GM12878 (cell line): ENCODE measurements at regions not wholly inside any gene's neighbourhood (a gene's known extent, or its start where the extent isn't known, plus 50 kb on each side); places are given as distances from the start of the nearest gene placed in this dataset.

Experiments used
- ATAC-seq: fragments of 200-7000 bp; cut with Tn5 transposase; 3 replicates; pipeline ENCODE4 v1.9.1; 2020; ENCODE audit warnings: mild to moderate bottlenecking, moderate library complexity
- BruUV-seq: library from RNA; stranded (reverse); fragments of 400-500 nt; replicated peaks from 2 replicates; lab custom pipeline; 2021; lab: Mats Ljungman, UMichigan
- CTCF ChIA-PET: fragments of 300-600 bp; sonication (Branson Sonifier 250); formaldehyde crosslinking; extraction: SDS; loops from one replicate; lab custom pipeline; 2021; ENCODE audit warnings: inconsistent platforms; lab: Yijun Ruan, JAX
- POLR2A ChIA-PET: fragments of 350-600 bp; formaldehyde crosslinking; extraction: SDS; loops from one replicate; lab custom pipeline; 2021; ENCODE audit warnings: inconsistent platforms; lab: Charles Lee
- RAD21 ChIA-PET: fragments of 300-600 bp; sonication (Branson Sonifier 250); formaldehyde crosslinking; loops from one replicate; lab custom pipeline; 2023; ENCODE audit warnings: antibody characterized with exemption; ENCODE audit not compliant: unreplicated experiment; lab: Charles Lee
- SMC1A ChIA-PET: fragments of 300-600 bp; sonication (Branson Sonifier 250); formaldehyde crosslinking; loops from one replicate; lab custom pipeline; 2023; ENCODE audit not compliant: unreplicated experiment, uncharacterized antibody; lab: Charles Lee
- DNase-seq: peaks from one replicate; pipeline ENCODE4 v3.0.0-alpha.2; 2011; ENCODE audit warnings: low read depth, low spot score
- FAIRE-seq: peaks from 3 replicates; lab custom pipeline; 2011; peaks lifted over from hg19 to GRCh38; lab: Jason Lieb, UNC
- H2AFZ ChIP-seq: 2 replicates; pipeline ENCODE4 v1.6.0; 2011; ENCODE audit warnings: low read depth, low read length, control low read depth; ENCODE audit not compliant: control insufficient read depth
- H3K27ac ChIP-seq: 2 replicates; pipeline ENCODE4 v1.5.1; 2011; ENCODE audit warnings: control low read depth; ENCODE audit not compliant: control insufficient read depth, insufficient read depth
- H3K27me3 ChIP-seq, 2 experiments: replicated peaks in 1 of 2; 2 replicates each; pipeline versions ENCODE4 v1.6.0 to v1.6.1; 2011; ENCODE audit warnings: low read length in 1 of 2; ENCODE audit not compliant: control insufficient read depth in 2 of 2, insufficient read depth in 2 of 2
- H3K36me3 ChIP-seq, 2 experiments: 2 replicates each; pipeline ENCODE4 v1.5.1; 2011; ENCODE audit warnings: low read length in 1 of 2; ENCODE audit not compliant: control insufficient read depth in 2 of 2, insufficient read depth in 2 of 2
- H3K4me1 ChIP-seq: 2 replicates; pipeline ENCODE4 v1.6.1; 2011; ENCODE audit warnings: mild to moderate bottlenecking, low read length, moderate library complexity, mixed read lengths; ENCODE audit not compliant: control insufficient read depth, insufficient read depth
- H3K4me2 ChIP-seq: 2 replicates; pipeline ENCODE4 v1.6.0; 2011; ENCODE audit warnings: control low read depth; ENCODE audit not compliant: control insufficient read depth, insufficient read depth
- H3K4me3 ChIP-seq: fragments of 200-600 bp; sonication (generic); 2 replicates; pipeline ENCODE4 v1.5.1; 2016
- H3K79me2 ChIP-seq: 2 replicates; pipeline ENCODE4 v1.6.0; 2011; ENCODE audit warnings: low read length; ENCODE audit not compliant: control insufficient read depth, insufficient read depth
- H3K9ac ChIP-seq: 2 replicates; pipeline ENCODE4 v1.8.0; 2011; ENCODE audit warnings: low read length, control low read depth, mixed read lengths; ENCODE audit not compliant: control insufficient read depth, insufficient read depth
- H3K9me3 ChIP-seq: replicated peaks from 3 replicates; pipeline ENCODE4 v1.5.1; 2011; ENCODE audit warnings: mild to moderate bottlenecking, low read length; ENCODE audit not compliant: control insufficient read depth, insufficient read depth
- H4K20me1 ChIP-seq: 2 replicates; pipeline ENCODE4 v1.6.0; 2011; ENCODE audit not compliant: control insufficient read depth, insufficient read depth
- CHD4 ChIP-seq: fragments of 200-600 bp; sonication (generic); IDR thresholded peaks from 2 replicates; pipeline ENCODE4 v1.6.1; 2016; ENCODE audit warnings: mild to moderate bottlenecking
- ESRRA ChIP-seq: IDR thresholded peaks from 2 replicates; pipeline ENCODE4 v1.6.1; 2012; ENCODE audit warnings: mild to moderate bottlenecking, low read length, improper control_type of control experiment
- HSF1 ChIP-seq: fragments of 150-350 bp; IDR thresholded peaks from 2 replicates; pipeline ENCODE4 v1.6.1; 2014; ENCODE audit warnings: mild to moderate bottlenecking, low read depth, low read length
- IRF4 ChIP-seq: IDR thresholded peaks from 2 replicates; pipeline ENCODE4 v1.6.1; 2011; ENCODE audit warnings: low read depth, low read length
- MTA3 ChIP-seq: IDR thresholded peaks from 2 replicates; pipeline ENCODE4 v1.6.1; 2012; ENCODE audit warnings: low read length, inconsistent platforms, borderline replicate concordance
- NRF1 ChIP-seq: conservative IDR thresholded peaks from 2 replicates; pipeline ENCODE4 v1.6.1; 2011; ENCODE audit warnings: mild to moderate bottlenecking, low read depth, low read length, improper control_type of control experiment
- POU2F2 ChIP-seq: IDR thresholded peaks from 3 replicates; pipeline ENCODE4 v1.6.1; 2011; ENCODE audit warnings: low read depth, mild to moderate bottlenecking, low read length, borderline replicate concordance
- RUNX3 ChIP-seq: IDR thresholded peaks from 2 replicates; pipeline ENCODE4 v1.6.1; 2012; ENCODE audit warnings: low read length, inconsistent platforms
- SIN3A ChIP-seq: IDR thresholded peaks from 2 replicates; pipeline ENCODE4 v1.6.1; 2012; ENCODE audit warnings: low read depth, low read length, improper control_type of control experiment
- SREBF2 ChIP-seq: IDR thresholded peaks from 2 replicates; pipeline ENCODE4 v1.6.1; 2012; ENCODE audit warnings: mild to moderate bottlenecking, low read length
- TAF1 ChIP-seq: IDR thresholded peaks from 2 replicates; pipeline ENCODE4 v1.6.1; 2011; ENCODE audit warnings: mild to moderate bottlenecking, low read depth, low read length, borderline replicate concordance
- ZBTB33 ChIP-seq: fragments of 450-650 bp; IDR thresholded peaks from 2 replicates; pipeline ENCODE4 v1.6.1; 2017; ENCODE audit warnings: mild to moderate bottlenecking
- WGBS: methylation state at CpG from one replicate; pipeline ENCODE4 v1.1.6; 2016; ENCODE audit warnings: low lambda C conversion rate; ENCODE audit not compliant: insufficient replicate concordance, insufficient coverage; ENCODE audit errors: missing lambda C conversion rate; 5-methylcytosine and 5-hydroxymethylcytosine counted together
- in situ Hi-C: fragments of 300-500 bp; cut with MboI; formaldehyde crosslinking; loops from 9 replicates; pipeline ENCODE4 v1.14.3; 2018; ENCODE audit warnings: mixed read lengths
- intact Hi-C: fragments of 100-400 bp; cut with micrococcal nuclease; formaldehyde crosslinking; loops from one replicate; pipeline ENCODE4 v1.14.2; 2022; ENCODE audit not compliant: unreplicated experiment
- TF ChIP-seq, protein P1 (sequence below): IDR thresholded peaks from 2 replicates; pipeline ENCODE4 v1.6.1; 2012; ENCODE audit warnings: low read depth, low read length, improper control_type of control experiment

GRCh38 chr4:164134388-164134787 lies 619.5 kb upstream of the SMIM31 start (continued):
- no peak for TF ChIP-seq MTA3
- no peak for TF ChIP-seq SIN3A
- TF ChIP-seq POU2F2: no peak
- TF ChIP-seq SREBF2: no peak
- no peak for TF ChIP-seq RUNX3
- no peak for TF ChIP-seq HSF1
- no peak for TF ChIP-seq TAF1

- no peaks in the 10 kb centered on the region for H3K79me2 ChIP-seq
- CTCF ChIA-PET: no interaction called here
- TF ChIP-seq CHD4 (no peak), IRF4 (no peak), NRF1 (no peak), ZBTB33 (no peak), ESRRA (no peak)
- TF ChIP-seq, protein P1, sequence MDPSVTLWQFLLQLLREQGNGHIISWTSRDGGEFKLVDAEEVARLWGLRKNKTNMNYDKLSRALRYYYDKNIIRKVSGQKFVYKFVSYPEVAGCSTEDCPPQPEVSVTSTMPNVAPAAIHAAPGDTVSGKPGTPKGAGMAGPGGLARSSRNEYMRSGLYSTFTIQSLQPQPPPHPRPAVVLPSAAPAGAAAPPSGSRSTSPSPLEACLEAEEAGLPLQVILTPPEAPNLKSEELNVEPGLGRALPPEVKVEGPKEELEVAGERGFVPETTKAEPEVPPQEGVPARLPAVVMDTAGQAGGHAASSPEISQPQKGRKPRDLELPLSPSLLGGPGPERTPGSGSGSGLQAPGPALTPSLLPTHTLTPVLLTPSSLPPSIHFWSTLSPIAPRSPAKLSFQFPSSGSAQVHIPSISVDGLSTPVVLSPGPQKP: no peak
These were observed 617.7 kb upstream of the SMIM31 start for GRCh38 chr4:164136180-164136616.

More at GRCh38 chr4:164136180-164136616, 617.7 kb upstream of the SMIM31 start:
- H3K27me3 ChIP-seq: no peaks in the 10 kb centered on the region
- no peaks in the 10 kb centered on the region for H4K20me1 ChIP-seq
- WGBS: 0% methylated on average over 2 of the region's 2 CpGs
- ChIA-PET RAD21 (no interaction called here), SMC1A (no interaction called here), POLR2A (no interaction called here)
- in situ Hi-C loops (no loop called here), intact Hi-C loops (no loop called here)
- no peak overlapping the region for H2AFZ ChIP-seq
- no peaks in the 10 kb centered on the region for H3K36me3 ChIP-seq
- no peak overlapping the region for H3K4me2 ChIP-seq
- H3K27ac ChIP-seq: no peak overlapping the region
- H3K9me3 ChIP-seq: no peaks in the 10 kb centered on the region
- no peak overlapping the region for H3K4me3 ChIP-seq
- DNase-seq: no peak
- H3K4me1 ChIP-seq: no peaks in the 10 kb centered on the region
- FAIRE-seq: no peak
- no peak overlapping the region for H3K9ac ChIP-seq
- ATAC-seq: no peak; the same call in 2 of the 3 replicates
- no TSS peak for BruUV-seq
